NCI-H345 (cell line): ENCODE measurements at regions not wholly inside any gene's neighbourhood (a gene's known extent, or its start where the extent isn't known, plus 50 kb on each side); places are given as distances from the start of the nearest gene placed in this dataset.

Source experiments
- DNase-seq: peaks from one replicate; lab custom pipeline; 2025; lab: John Stamatoyannopoulos, UW

- DNase-seq, result no peak
Observed at GRCh38 chr11:16685914-16686313, 52.5 kb upstream of the C11orf58 start.

GRCh38 chr11:16678466-16679116 lies 59.9 kb upstream of the C11orf58 start:
- no peak for DNase-seq

DNA sequence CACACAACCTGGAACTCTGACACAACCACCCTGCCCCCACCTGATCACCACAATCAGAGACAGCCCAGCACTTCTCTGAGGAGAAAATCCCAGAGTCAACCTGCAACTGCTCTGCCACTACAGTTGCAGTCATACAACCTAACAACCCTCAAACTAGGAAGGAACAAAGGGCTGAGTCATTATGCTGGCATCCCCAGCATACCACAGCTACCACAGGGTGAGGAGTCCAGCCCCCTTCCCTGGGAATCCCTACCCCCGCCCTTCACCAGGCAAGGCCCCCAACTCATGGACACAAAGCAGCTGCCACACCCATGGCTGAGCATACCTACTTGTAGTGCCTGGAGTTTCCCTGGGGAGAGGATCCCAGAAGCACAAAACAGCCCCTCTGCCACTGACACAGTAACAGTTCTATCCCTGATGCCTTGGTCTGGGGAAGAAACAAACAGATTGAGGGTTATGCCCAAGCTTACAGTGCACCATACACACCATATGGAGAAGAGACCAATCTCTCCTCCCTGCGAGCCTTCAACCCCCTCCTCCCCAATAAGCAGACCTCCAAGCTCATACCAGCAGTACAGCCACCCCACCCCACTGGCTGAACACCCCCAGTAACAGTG lies 68.5 kb upstream of the C11orf58 start:
- no peak for DNase-seq

DNA sequence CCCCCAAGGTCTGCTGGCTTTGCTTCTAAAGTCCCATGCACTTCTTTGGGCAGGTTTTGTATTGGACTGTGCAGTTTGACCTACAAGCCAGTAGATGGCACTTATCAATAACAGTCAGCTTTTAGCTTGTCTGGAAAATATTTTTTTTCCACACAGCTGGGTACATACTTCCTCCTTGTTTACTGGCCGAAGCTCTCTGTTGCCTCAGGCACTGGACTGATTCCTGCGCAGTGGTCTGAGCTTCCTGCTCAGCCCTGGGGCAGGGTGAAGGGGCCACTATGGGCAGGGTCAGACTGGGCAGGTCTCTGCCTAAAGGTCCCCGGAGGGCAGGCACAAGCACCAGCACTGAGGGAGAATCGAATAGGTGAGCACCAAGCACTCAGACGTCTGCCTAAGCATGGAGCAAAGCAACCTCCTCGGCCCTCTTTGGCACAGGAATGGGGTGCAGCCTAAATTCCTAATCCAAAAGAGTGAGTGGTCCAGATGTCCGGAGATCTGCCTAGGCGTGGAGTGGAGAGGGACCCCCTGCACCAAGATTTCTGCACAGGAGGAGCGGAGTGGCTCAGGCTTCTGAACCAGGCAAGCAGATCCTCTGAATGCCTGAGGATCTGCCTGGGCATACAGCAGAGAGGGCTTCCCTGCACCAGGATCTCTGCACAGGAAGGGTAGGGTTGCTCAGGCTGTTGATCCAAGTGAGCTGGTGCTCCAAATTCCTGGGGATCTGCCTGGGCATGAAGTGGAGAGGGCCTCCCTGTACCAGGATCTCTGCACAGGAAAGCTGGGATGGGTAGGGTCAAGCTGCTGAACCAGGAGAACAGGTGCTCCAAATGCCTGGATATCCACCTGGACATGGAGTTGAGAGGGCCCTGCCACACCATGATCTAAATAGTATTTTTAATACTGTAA lies 105.9 kb upstream of the C11orf58 start:
- no peak for DNase-seq

GRCh38 chr11:16630651-16631050 lies 107.8 kb upstream of the C11orf58 start:
- no peak for DNase-seq

GRCh38 chr11:16618431-16618830 lies 120.0 kb upstream of the C11orf58 start:
- DNase-seq, result no peak

- DNase-seq, result no peak
Observed at GRCh38 chr11:16615480-16615879, 123.0 kb upstream of the C11orf58 start.

DNA sequence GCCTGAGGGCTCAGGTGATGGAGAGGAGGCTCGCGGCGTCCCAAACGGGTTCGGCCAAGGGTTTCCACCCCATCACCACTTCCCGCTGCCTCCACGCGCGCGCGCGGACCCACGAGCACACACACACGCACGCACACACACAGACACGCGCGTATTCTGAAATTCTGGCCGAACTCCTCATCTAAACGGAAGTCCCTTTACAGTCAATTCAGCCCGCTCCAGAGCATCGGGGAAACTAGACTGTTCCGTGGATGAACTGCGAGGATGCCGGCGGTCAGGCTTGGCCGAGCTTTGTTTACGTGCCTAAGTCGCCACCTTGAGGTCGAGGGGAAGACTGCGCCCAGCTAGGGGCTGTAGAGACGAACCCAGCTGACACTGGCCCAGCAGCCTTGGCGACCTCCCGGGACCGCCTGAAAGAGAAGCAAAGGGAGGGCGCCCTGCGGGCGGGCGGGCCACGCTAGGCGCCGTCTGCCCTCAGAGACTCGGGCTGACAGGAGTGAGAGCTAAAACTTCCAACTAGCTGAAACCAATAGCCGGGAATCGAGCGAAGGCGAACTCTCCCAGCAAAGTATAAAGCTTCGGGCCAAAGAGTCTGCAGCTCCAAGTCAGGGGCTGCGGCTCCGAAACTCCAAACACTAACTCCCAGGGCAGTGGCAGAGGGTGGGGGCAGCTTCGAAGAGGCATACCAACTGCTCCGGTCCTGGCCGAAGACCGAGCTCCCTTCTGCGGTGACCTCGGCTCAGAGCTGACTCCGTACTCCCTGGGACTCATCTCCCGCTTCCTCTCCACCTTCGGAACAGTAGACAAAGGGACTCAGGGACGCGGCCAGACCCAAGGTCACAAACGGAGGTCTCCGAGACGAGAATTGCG lies 124.7 kb upstream of the C11orf58 start:
- DNase-seq, result peak; percentile 95

- peak; percentile 62 for DNase-seq
Observed at GRCh38 chr11:16613262-16613511, 125.3 kb upstream of the C11orf58 start.

DNA sequence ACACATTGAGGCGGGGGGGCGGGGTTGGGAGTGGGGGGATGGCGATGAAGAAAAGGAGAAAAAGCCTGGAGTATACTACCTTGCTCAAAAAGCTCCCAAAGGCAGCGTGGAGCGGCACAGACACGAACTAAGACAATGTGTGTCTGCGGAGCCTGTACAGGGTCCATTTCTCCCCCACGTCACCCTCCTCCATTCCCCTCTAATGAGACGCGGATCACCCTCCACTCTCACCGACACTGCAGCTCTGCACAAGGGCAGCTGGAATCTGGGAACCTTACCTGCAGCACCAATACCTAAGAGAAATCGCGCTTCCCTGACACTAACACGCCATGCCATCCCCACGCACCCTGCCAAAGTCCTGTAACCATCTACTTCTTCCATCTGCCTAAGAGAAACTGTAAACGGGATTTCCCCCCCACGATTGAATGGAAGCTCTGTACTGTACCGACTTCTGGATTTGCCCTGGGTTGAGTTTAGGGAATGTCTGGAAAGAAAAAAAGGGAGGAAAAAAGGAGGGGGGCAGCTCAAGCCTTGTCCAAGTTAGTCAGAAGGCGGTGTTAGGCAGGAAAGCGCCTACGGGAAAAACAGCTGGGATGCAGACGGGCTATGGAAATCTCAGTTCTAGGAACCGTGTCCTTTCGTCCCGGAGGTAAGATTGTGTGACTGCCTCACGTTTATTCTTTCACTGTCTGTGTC lies 125.7 kb upstream of the C11orf58 start:
- peak; percentile 69 for DNase-seq

DNA sequence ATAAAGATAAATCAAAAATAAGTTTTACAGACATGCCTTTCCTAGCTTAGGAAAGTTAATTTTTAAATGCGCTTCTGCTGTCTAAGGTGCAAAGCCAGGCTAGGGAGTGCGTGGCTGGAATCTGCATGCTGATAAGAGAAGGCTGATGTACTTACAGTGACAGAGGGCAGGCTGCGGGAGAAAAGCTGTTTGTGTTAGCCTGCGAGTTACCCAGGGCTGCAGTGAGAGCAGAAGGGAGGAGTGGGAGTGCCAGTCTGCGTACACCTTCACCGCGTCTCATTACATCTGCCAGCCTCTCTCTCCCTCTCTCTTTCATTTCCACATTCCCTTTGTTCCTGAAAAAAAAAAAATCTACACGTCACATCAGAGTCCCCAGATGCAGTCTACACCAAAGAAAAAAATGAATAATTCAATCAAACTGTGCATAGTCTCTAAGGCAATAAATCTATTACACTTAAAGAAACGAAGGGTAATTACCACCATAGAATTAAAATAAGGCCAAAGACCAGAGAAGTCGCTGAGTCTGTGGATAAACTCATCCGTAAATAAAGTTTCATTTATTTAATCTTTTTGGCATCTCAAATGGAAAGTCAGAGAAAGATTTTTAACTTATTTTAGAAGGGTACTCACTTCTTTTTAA lies 126.4 kb upstream of the C11orf58 start:
- peak; percentile 80 for DNase-seq

DNA sequence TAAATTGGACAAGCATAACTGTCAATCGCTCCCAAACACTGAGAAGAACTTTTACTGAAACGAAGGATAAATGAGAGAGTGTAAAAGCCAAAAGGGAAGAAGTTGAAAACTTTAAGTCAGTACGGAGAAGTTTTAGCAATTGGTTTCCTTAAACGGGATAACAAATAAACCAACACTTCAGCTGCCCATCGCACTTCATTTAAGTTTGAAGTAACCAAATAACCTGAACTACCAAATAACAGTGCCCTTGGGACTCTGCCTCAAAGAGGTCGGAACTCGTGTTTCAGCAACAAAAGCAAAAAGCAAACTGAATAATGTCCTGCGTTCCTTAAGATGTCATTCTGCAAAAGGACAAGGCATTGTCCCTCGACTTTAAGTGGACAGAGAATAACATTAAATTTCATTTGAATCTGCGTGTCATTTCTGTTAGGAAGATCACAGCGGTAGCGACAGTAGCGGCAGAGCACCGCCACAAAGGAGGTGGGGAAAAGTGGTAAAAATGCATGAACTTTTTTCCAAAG lies 127.0 kb upstream of the C11orf58 start:
- DNase-seq, result no peak

- DNase-seq, result no peak
Observed at GRCh38 chr11:16610738-16611388, 127.6 kb upstream of the C11orf58 start.

- no peak for DNase-seq
Observed at GRCh38 chr11:16610213-16610737, 128.2 kb upstream of the C11orf58 start.

GRCh38 chr11:16609769-16610168 lies 128.7 kb upstream of the C11orf58 start:
- no peak for DNase-seq

DNA sequence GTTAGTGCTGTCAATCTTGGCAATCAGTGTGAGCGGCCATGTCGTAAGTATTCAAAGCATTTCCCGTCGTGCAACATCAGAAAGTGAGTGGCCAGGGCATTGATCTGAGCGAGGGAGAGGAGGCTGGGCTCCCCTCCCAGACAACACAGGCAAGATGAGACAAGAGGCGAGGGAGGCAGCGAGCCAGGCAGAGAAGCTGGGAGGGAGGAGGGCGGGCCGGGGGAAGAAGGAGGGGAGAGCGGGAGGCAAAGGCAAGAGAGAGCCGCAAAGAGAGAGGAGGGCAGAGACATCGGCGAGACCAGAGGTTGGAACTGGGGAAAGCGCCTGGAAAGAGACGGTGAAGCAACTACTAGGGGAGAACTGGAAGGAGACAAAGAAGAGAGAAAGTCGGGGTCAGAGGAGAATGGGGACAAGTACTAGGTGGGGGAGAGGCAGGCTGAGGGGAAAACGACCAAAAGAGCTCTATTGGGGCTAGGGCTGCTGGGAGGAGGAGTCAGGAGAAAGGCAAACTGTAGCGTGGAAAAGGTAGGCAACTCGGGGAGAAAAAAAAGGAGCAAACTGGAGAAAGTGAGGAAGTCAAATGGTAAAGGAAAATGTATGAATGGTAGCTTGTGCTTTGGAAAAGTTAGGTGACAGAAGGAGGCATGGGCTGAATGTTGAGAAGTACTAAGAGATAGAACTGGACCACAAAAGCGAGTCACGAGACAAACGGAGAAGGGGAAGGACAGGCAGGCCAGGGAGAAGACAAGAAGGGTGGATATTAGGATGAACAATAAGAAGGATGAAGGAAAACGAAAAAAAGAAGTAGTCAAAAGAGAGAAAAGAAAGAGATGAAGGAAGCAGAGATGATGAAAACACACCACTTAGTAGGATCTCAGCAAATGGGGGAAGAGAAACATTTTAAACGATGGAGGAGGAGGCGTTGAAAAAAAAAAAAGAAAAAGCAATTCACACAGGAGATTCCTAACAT lies 130.5 kb upstream of the C11orf58 start:
- DNase-seq, result peak; percentile 81

- peak; percentile 66 for DNase-seq
Observed at GRCh38 chr11:16606784-16607674, 131.4 kb upstream of the C11orf58 start.
